Testis (tissue), 2 donors: ENCODE measurements at regions not wholly inside any gene's neighbourhood (a gene's known extent, or its start where the extent isn't known, plus 50 kb on each side); places are given as distances from the start of the nearest gene placed in this dataset.
A peak's percentile ranks its signal among the peaks of the same experiment; 100 is the strongest.

Experiments used
- DNase-seq: peaks from one replicate; pipeline ENCODE4 v3.0.0-alpha.2; 2019
- H3K27ac ChIP-seq, 2 donors: fragments of 200-600 bp; sonication (generic); one replicate each; pipeline ENCODE4 v1.5.1; 2019
- H3K27me3 ChIP-seq: fragments of 200-600 bp; sonication (generic); one replicate; pipeline ENCODE4 v1.5.1; 2019
- H3K36me3 ChIP-seq: fragments of 200-600 bp; sonication (generic); one replicate; pipeline ENCODE4 v1.5.1; 2017; ENCODE audit warnings: low read depth; ENCODE audit errors: missing control alignments
- H3K4me1 ChIP-seq: fragments of 200-600 bp; sonication (generic); one replicate; pipeline ENCODE4 v1.5.1; 2019
- H3K4me3 ChIP-seq, 2 donors: fragments of 200-600 bp; sonication (generic); one replicate each; pipeline ENCODE4 v1.5.1; 2017 to 2019
- H3K9me3 ChIP-seq: fragments of 200-600 bp; sonication (generic); one replicate; pipeline ENCODE4 v1.5.1; 2017
- POLR2A ChIP-seq: fragments of 450-650 bp; IDR thresholded peaks from one replicate; pipeline ENCODE4 v1.6.1; 2017; ENCODE audit warnings: antibody characterized with exemption, mild to moderate bottlenecking, moderate library complexity
- WGBS, 2 donors: methylation state at CpG; one replicate each; pipeline ENCODE4 v1.1.5; 2018; 5-methylcytosine and 5-hydroxymethylcytosine counted together
- intact Hi-C: fragments of 100-400 bp; cut with DNase I; formaldehyde crosslinking; loops from one replicate; pipeline ENCODE4 v1.15.1; 2023; ENCODE audit warnings: low total_unique reads
- TF ChIP-seq, protein P1 (sequence below), 3 experiments: fragments of 450-650 bp in 2 of 3; fragments of 200-600 bp in 1 of 3; sonication (generic) in 1 of 3; IDR thresholded peaks; one replicate each; pipeline ENCODE4 v1.5.1; 2016 to 2019; ENCODE audit warnings: antibody characterized with exemption in 3 of 3, mild to moderate bottlenecking in 2 of 3, moderate library complexity in 1 of 3

DNA sequence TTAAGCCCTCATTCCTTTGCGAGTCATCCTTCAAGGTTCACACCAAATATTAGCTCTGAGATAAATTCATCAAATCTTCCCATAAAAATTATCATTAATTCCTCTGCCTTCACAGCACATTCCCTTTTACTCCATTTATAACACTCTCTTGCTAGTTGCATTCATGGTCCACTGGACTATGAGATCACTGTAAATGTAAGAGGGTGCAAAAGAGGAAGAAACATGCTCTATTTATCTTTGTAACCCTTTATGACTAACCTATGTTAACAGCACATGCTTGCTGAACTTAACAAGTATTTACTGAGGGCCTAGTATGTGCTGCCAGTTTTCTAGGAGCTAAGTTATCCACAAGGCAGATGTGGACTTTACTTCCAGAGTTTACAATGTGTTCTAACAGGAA is 86.7 kb upstream of the TMEM168 start:
- 80 to 89% methylated on average over 1 of the region's 1 CpG for WGBS, 2 donors
- H3K27ac ChIP-seq, result no peak overlapping the region
- DNase-seq, result no peak
- TF ChIP-seq, protein P1, sequence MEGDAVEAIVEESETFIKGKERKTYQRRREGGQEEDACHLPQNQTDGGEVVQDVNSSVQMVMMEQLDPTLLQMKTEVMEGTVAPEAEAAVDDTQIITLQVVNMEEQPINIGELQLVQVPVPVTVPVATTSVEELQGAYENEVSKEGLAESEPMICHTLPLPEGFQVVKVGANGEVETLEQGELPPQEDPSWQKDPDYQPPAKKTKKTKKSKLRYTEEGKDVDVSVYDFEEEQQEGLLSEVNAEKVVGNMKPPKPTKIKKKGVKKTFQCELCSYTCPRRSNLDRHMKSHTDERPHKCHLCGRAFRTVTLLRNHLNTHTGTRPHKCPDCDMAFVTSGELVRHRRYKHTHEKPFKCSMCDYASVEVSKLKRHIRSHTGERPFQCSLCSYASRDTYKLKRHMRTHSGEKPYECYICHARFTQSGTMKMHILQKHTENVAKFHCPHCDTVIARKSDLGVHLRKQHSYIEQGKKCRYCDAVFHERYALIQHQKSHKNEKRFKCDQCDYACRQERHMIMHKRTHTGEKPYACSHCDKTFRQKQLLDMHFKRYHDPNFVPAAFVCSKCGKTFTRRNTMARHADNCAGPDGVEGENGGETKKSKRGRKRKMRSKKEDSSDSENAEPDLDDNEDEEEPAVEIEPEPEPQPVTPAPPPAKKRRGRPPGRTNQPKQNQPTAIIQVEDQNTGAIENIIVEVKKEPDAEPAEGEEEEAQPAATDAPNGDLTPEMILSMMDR (IDR thresholded peaks at IDR 0.05), result no peak
- TF ChIP-seq POLR2A, result no peak
- intact Hi-C loops, result no loop called here
- no peak overlapping the region for H3K4me3 ChIP-seq
- H3K36me3 ChIP-seq, result no peaks in the 10 kb centered on the region
- H3K27me3 ChIP-seq, result no peaks in the 10 kb centered on the region
- no peaks in the 10 kb centered on the region for H3K4me1 ChIP-seq
- H3K9me3 ChIP-seq, result no peaks in the 10 kb centered on the region

DNA sequence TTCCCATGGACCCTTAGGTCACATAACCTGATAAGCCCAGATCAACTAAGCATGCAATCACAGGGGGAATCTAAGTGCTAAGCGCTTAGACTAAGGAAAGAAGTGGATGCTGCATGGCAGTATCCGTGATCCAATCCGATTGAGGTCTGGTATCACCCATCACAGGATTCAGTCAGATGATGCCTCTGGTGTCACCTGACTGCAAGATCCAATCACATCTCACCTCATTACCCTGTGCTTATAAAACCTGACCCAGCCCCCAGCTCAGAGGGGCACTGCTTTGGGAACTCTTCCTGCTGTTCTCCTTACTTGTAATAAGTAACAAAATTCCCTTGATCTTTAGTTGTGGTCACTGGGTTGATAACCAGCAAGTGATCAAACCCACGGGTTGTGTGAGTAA is 84.7 kb upstream of the TMEM168 start:
- no peak overlapping the region for H3K4me3 ChIP-seq
- no peaks in the 10 kb centered on the region for H3K4me1 ChIP-seq
- intact Hi-C loops, result no loop called here
- no peaks in the 10 kb centered on the region for H3K36me3 ChIP-seq
- WGBS, 2 donors, result 89 to 91% methylated on average over 4 of the region's 4 CpGs
- no peaks in the 10 kb centered on the region for H3K27me3 ChIP-seq
- no peak for TF ChIP-seq POLR2A
- TF ChIP-seq, protein P1 (IDR thresholded peaks at IDR 0.05), result no peak
- H3K9me3 ChIP-seq, result no peaks in the 10 kb centered on the region
- DNase-seq, result no peak
- H3K27ac ChIP-seq, result no peak overlapping the region

DNA sequence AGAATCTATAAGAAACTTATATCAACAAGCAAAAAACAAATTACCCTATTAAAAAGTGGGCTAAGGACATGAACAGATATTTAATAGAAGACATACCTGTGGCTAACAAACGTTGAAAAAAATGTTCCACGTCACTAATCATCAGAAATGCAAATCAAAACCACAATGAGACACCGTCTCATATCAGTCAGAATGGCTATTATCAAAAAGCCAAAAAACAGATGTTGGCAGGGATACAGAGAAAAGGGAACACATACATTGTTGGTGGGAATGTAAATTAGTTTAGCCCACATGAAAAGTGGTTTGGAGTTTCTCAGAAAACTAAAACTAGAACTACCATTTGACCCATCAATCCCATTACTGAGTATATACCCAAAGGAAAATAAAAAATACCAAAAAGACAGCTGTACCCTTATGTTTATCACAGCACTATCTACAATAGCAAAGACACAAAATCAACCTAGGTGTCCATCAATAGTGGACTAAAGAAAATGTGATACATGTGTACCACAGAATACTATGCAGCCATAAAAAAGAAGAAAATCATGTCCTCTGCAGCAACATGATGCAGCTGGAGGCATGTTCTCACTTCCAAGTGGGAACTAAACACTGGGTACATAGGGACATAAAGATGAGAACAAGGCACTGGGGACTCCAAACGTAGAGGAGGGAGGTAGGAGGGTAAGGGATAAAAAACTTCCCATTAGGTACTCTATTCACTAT is 83.8 kb upstream of the TMEM168 start:
- no peak for DNase-seq
- 83 to 84% methylated on average over 4 of the region's 4 CpGs for WGBS, 2 donors
- intact Hi-C loops, result no loop called here
- Histone ChIP-seq H3K27ac (no peak overlapping the region), H3K27me3 (no peaks in the 10 kb centered on the region), H3K36me3 (no peaks in the 10 kb centered on the region), H3K9me3 (no peaks in the 10 kb centered on the region), H3K4me1 (no peaks in the 10 kb centered on the region), H3K4me3 (no peak overlapping the region)
- TF ChIP-seq POLR2A, result no peak
- TF ChIP-seq, protein P1 (IDR thresholded peaks at IDR 0.05), result no peak

DNA sequence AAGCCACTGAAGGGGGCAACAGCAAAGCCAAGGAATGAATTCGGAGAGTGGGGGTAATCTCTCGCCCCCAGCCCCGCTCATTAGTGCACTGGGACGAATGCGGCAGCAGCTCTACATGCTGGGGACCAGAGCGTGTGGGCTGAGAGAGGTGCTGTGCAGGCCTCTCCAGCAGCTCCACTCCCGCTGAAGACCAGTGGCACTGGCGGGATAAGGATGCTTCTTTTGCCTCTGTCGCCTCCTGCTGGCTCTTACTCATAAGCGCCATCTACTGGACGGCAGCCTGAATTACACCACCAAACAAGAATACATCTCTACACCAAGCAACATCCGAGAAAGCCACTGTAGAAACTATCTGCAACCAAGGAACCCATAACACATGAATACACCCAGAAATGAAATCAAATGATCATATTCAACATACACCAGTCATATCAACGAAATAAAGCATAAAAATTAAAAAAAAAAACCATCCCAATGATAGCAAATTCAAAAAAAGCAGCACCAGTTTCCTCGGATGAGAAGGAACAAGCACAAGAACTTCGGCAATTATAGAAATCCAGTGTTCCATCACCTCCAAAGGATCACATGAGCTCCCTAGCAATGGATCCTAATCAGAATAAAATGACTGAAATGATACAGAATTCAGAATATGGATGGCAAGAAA is 79.0 kb upstream of the TMEM168 start:
- intact Hi-C loops, result no loop called here
- H3K4me3 ChIP-seq, result no peak overlapping the region
- H3K27me3 ChIP-seq, result no peaks in the 10 kb centered on the region
- H3K36me3 ChIP-seq, result no peaks in the 10 kb centered on the region
- DNase-seq, result peak; percentile 51
- H3K4me1 ChIP-seq, result no peaks in the 10 kb centered on the region
- no peak overlapping the region for H3K27ac ChIP-seq
- no peaks in the 10 kb centered on the region for H3K9me3 ChIP-seq
- TF ChIP-seq POLR2A, result no peak
- TF ChIP-seq, protein P1 (IDR thresholded peaks at IDR 0.05), result peak in 2 of 3 experiments; percentile 48 to 59
- 65 to 77% methylated on average over 15 of the region's 15 CpGs for WGBS, 2 donors
